Lower leg skin (tissue), 3 donors: ENCODE measurements at regions not wholly inside any gene's neighbourhood (a gene's known extent, or its start where the extent isn't known, plus 50 kb on each side); places are given as distances from the start of the nearest gene placed in this dataset.

Experiments
- POLR2A ChIP-seq, 2 donors: fragments of 450-650 bp; IDR thresholded peaks; one replicate each; pipeline ENCODE4 v1.6.1; 2016 to 2017; ENCODE audit warnings: antibody characterized with exemption in 2 of 2, mild to moderate bottlenecking in 1 of 2, moderate library complexity in 1 of 2
- TF ChIP-seq, protein P1 (sequence below), 3 donors: fragments of 450-650 bp; IDR thresholded peaks; one replicate each; pipeline ENCODE4 v1.5.1; 2016; ENCODE audit warnings: antibody characterized with exemption in 3 of 3, mild to moderate bottlenecking in 3 of 3, moderate library complexity in 2 of 3

DNA sequence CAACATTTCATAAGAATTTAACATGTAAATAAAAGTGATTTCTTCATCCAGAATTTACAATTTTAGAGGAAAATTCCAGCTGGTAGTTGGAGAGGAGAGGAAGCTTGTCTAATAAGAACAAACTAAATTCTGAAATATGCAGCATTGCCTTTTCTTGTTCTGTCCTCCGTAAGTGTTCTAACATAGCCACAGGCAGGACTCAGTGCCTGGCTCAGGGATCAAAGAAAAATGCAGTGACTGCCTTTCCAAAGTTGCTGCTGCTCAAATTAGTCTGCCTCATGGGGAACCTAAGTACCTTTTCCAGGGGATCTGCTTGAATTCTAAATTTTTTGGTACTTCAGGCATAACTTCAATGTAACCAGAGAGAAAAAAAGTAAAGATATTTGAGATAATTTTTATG is 713.0 kb upstream of the CADM2 start:
- TF ChIP-seq, protein P1, sequence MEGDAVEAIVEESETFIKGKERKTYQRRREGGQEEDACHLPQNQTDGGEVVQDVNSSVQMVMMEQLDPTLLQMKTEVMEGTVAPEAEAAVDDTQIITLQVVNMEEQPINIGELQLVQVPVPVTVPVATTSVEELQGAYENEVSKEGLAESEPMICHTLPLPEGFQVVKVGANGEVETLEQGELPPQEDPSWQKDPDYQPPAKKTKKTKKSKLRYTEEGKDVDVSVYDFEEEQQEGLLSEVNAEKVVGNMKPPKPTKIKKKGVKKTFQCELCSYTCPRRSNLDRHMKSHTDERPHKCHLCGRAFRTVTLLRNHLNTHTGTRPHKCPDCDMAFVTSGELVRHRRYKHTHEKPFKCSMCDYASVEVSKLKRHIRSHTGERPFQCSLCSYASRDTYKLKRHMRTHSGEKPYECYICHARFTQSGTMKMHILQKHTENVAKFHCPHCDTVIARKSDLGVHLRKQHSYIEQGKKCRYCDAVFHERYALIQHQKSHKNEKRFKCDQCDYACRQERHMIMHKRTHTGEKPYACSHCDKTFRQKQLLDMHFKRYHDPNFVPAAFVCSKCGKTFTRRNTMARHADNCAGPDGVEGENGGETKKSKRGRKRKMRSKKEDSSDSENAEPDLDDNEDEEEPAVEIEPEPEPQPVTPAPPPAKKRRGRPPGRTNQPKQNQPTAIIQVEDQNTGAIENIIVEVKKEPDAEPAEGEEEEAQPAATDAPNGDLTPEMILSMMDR (IDR thresholded peaks at IDR 0.05) = no peak
- no peak for TF ChIP-seq POLR2A (IDR thresholded peaks at IDR 0.05)
